ENCODE measurements at regions not wholly inside any gene's neighbourhood (a gene's known extent, or its start where the extent isn't known, plus 50 kb on each side); places are given as distances from the start of the nearest gene placed in this dataset.

GRCh38 chr2:136179602-136179975 is 61.6 kb upstream of the CXCR4 start:
- H4K8ac ChIP-seq (replicated peaks; ENCODE audit: insufficient read length, low read depth, low read length) = no peak overlapping the region
- H3K56ac ChIP-seq (ENCODE audit: insufficient read length, low read depth, low read length) = no peak overlapping the region
- Mint-ChIP-seq H3K9me3 (peaks cover 0 to 3% of the 10 kb centered on the region in 2 experiments; a peak in 1 of 5 replicates), H3K27me3 (ENCODE audit: low read depth) (peaks cover 3% of the 10 kb centered on the region), H3K36me3 (ENCODE audit: insufficient read depth in 1 of 3, low read depth in 3 of 3) (peaks cover 0 to 3% (median 0%) of the 10 kb centered on the region in 3 experiments; a peak in 2 of 7 replicates), H3K4me1 (peaks cover under 1 to 3% of the 10 kb centered on the region in 2 experiments), H3K27ac (no peak overlapping the region), H3K4me3 (no peak overlapping the region)
- no peak overlapping the region for H2BK5ac ChIP-seq (ENCODE audit: insufficient read length, low read length)
- no peak overlapping the region for H2AK5ac ChIP-seq (ENCODE audit: insufficient read length, low read length)
- H3K79me2 ChIP-seq (ENCODE audit: insufficient read depth, low read length) = no peaks in the 10 kb centered on the region
- no peak for DNase-seq
- TF ChIP-seq, protein P1, sequence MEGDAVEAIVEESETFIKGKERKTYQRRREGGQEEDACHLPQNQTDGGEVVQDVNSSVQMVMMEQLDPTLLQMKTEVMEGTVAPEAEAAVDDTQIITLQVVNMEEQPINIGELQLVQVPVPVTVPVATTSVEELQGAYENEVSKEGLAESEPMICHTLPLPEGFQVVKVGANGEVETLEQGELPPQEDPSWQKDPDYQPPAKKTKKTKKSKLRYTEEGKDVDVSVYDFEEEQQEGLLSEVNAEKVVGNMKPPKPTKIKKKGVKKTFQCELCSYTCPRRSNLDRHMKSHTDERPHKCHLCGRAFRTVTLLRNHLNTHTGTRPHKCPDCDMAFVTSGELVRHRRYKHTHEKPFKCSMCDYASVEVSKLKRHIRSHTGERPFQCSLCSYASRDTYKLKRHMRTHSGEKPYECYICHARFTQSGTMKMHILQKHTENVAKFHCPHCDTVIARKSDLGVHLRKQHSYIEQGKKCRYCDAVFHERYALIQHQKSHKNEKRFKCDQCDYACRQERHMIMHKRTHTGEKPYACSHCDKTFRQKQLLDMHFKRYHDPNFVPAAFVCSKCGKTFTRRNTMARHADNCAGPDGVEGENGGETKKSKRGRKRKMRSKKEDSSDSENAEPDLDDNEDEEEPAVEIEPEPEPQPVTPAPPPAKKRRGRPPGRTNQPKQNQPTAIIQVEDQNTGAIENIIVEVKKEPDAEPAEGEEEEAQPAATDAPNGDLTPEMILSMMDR (conservative IDR thresholded peaks at IDR 0.05) = no peak
- H3K18ac ChIP-seq (ENCODE audit: insufficient read length, low read depth, low read length) = no peak overlapping the region
- H3K4me1 ChIP-seq (ENCODE audit: insufficient read depth, low read length) = no peaks in the 10 kb centered on the region
- no peak overlapping the region for H3K4me2 ChIP-seq (ENCODE audit: insufficient read depth, insufficient read length, low read length)
- H3T11ph ChIP-seq (ENCODE audit: low read length) = no peak overlapping the region
- no peak overlapping the region for H2BK20ac ChIP-seq (ENCODE audit: low read depth, low read length, poor library complexity, severe bottlenecking)
- H2BK120ac ChIP-seq (ENCODE audit: low read depth, low read length, poor library complexity, severe bottlenecking) = no peak overlapping the region
- no peak overlapping the region for H2AFZ ChIP-seq (ENCODE audit: low read length)
- H4K91ac ChIP-seq (ENCODE audit: insufficient read length, low read depth, low read length) = no peak overlapping the region
- H3K79me1 ChIP-seq (ENCODE audit: insufficient read depth, low read depth, low read length, poor library complexity, severe bottlenecking) = no peaks in the 10 kb centered on the region
- H3K27me3 ChIP-seq (ENCODE audit: insufficient read depth, low read length) = no peaks in the 10 kb centered on the region
- H3K9me3 ChIP-seq (ENCODE audit: control insufficient read depth, low read depth, low read length) = no peaks in the 10 kb centered on the region
- H3K23me2 ChIP-seq (ENCODE audit: insufficient read length, low read depth, low read length, poor library complexity, severe bottlenecking) = no peaks in the 10 kb centered on the region
- H3K4ac ChIP-seq (ENCODE audit: low read depth, low read length) = no peak overlapping the region
- no peak overlapping the region for H4K5ac ChIP-seq (ENCODE audit: insufficient read length, low read depth, low read length)
- no peak overlapping the region for H3K14ac ChIP-seq (ENCODE audit: insufficient read depth, low read length)
- no peak overlapping the region for H2BK15ac ChIP-seq (ENCODE audit: low read depth, low read length)
- no peak overlapping the region for H3K23ac ChIP-seq (ENCODE audit: insufficient read length, low read depth, low read length)
- H4K20me1 ChIP-seq (ENCODE audit: control insufficient read depth, insufficient read depth, insufficient read length) = no peaks in the 10 kb centered on the region
- H2BK12ac ChIP-seq (ENCODE audit: insufficient read length, low read depth, low read length) = no peak overlapping the region
- H3K9ac ChIP-seq (ENCODE audit: extremely low read depth, insufficient read length, low read length) = no peak overlapping the region
- no peak overlapping the region for H3K27ac ChIP-seq (ENCODE audit: insufficient read length, low read depth, low read length)
